ENCODE measurements at regions not wholly inside any gene's neighbourhood (a gene's known extent, or its start where the extent isn't known, plus 50 kb on each side); places are given as distances from the start of the nearest gene placed in this dataset.

DNA sequence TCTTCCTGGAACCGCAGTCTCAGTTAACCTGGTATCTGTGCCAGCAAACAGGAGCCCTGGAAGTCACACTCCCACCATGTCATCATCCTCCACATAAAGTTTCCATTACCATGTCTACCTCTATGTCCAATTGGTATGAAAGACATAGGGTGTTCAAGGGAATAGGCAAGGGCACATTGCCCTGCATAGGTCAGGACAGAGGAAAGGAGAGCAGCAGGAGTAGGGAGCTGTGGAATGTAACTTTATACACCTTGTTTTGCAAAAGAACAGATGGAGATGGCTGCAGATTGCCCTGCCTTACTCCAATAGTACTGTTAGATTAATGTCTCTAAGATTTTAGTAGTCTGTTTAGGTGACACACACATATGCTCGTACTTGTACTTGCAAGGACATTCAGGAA, 1056.4 kb downstream of the NTRK3 start:
- Histone ChIP-seq H3K27me3 (ENCODE audit: control insufficient read depth, insufficient read depth, low read length) (no peaks in the 10 kb centered on the region), H3K4me3 (ENCODE audit: low read depth, low read length) (no peak overlapping the region), H3K36me3 (ENCODE audit: control insufficient read depth, insufficient read depth, low read length) (no peaks in the 10 kb centered on the region)
- TF ChIP-seq, protein P1, sequence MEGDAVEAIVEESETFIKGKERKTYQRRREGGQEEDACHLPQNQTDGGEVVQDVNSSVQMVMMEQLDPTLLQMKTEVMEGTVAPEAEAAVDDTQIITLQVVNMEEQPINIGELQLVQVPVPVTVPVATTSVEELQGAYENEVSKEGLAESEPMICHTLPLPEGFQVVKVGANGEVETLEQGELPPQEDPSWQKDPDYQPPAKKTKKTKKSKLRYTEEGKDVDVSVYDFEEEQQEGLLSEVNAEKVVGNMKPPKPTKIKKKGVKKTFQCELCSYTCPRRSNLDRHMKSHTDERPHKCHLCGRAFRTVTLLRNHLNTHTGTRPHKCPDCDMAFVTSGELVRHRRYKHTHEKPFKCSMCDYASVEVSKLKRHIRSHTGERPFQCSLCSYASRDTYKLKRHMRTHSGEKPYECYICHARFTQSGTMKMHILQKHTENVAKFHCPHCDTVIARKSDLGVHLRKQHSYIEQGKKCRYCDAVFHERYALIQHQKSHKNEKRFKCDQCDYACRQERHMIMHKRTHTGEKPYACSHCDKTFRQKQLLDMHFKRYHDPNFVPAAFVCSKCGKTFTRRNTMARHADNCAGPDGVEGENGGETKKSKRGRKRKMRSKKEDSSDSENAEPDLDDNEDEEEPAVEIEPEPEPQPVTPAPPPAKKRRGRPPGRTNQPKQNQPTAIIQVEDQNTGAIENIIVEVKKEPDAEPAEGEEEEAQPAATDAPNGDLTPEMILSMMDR (IDR thresholded peaks at IDR 0.05; ENCODE audit: insufficient read depth, low read length, poor library complexity, severe bottlenecking), result no peak
- no peak for DNase-seq (ENCODE audit: low read depth)

DNA sequence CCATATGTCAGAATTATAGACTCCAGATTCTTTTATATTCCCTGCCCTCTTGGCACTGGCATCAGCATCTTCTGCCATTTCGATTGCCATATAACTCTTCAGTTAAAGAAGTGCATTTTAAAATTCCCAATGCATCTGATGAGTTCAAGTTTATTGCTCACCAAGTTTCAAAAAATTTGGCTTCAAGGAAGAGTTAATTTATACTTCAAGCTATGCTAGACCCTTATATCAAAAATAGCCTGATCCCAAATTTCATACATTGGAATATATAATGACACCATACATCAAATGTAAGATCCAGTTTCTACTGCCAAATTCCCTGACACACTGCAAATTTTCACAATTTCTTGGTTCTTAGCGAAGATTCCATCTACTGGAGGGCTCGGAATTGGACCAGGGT, 1058.6 kb downstream of the NTRK3 start:
- no peak for DNase-seq (ENCODE audit: low read depth)
- TF ChIP-seq, protein P1 (IDR thresholded peaks at IDR 0.05; ENCODE audit: insufficient read depth, low read length, poor library complexity, severe bottlenecking), result no peak
- no peak overlapping the region for H3K4me3 ChIP-seq (ENCODE audit: low read depth, low read length)
- H3K27me3 ChIP-seq (ENCODE audit: control insufficient read depth, insufficient read depth, low read length), result no peaks in the 10 kb centered on the region
- H3K36me3 ChIP-seq (ENCODE audit: control insufficient read depth, insufficient read depth, low read length), result no peaks in the 10 kb centered on the region

DNA sequence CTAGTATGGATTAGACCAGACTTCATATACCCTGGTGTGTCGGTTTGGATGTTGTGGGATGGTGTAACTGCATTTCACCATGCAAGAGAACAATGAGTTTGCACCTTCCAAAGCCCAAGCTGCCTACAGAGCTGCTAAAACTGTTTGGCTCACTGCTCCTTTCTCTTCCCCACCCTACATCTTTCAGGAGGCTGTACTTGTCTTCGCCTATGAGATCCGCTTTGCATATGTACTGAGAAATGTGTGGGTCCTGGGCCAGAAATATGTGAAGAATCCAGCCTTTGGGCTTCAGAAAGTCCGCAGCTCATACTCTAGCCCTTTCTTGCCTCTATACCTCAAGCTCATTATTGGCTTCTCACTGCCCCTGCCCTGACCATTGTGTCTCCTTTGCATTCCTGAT, 1060.0 kb downstream of the NTRK3 start:
- TF ChIP-seq, protein P1 (IDR thresholded peaks at IDR 0.05; ENCODE audit: insufficient read depth, low read length, poor library complexity, severe bottlenecking), result no peak
- H3K27me3 ChIP-seq (ENCODE audit: control insufficient read depth, insufficient read depth, low read length), result no peaks in the 10 kb centered on the region
- DNase-seq (ENCODE audit: low read depth), result no peak
- H3K36me3 ChIP-seq (ENCODE audit: control insufficient read depth, insufficient read depth, low read length), result no peaks in the 10 kb centered on the region
- no peak overlapping the region for H3K4me3 ChIP-seq (ENCODE audit: low read depth, low read length)

DNA sequence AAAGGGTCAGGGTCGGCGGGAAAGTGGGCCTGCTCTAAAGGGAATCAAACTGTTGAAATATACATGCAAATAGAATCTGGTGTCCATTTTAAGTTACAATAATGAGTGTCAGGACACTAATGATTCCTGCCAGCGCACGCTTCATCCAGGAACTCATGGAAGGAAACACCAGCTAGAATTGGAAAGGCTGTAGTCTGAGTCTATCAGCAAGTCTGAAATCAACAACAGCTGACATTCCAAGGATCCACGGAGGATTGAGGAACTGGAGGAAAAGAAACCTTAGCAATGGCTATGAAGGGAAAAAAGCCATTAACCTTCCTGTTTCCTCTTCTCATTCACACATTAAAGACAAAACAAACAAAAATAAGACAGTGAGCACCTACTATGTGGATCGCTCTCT, 1063.1 kb downstream of the NTRK3 start:
- no peak for DNase-seq (ENCODE audit: low read depth)
- TF ChIP-seq, protein P1 (IDR thresholded peaks at IDR 0.05; ENCODE audit: insufficient read depth, low read length, poor library complexity, severe bottlenecking), result no peak
- Histone ChIP-seq H3K36me3 (ENCODE audit: control insufficient read depth, insufficient read depth, low read length) (no peaks in the 10 kb centered on the region), H3K4me3 (ENCODE audit: low read depth, low read length) (no peak overlapping the region), H3K27me3 (ENCODE audit: control insufficient read depth, insufficient read depth, low read length) (no peaks in the 10 kb centered on the region)

DNA sequence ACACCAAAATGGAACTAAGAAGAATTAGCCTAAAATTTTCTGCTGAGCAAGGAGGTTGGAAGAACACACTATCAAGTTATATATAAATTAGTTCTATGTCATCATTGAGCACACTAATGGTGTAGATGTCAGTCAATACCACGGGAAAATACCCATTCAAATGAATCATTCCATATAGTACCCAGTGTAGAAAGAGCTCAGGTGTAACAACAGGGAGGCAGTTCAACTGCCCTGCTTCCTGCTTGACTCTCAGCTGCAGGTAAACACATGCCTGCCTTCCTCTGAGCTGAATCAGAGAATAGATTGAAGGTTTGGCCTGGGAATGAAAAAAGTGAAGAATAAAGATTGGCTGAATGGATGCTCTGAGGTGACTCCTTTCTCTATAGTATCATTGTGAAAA, 1088.0 kb downstream of the AGBL1 start:
- DNase-seq (ENCODE audit: low read depth), result no peak
- no peaks in the 10 kb centered on the region for H3K36me3 ChIP-seq (ENCODE audit: control insufficient read depth, insufficient read depth, low read length)
- H3K4me3 ChIP-seq (ENCODE audit: low read depth, low read length), result no peak overlapping the region
- TF ChIP-seq, protein P1 (IDR thresholded peaks at IDR 0.05; ENCODE audit: insufficient read depth, low read length, poor library complexity, severe bottlenecking), result no peak
- H3K27me3 ChIP-seq (ENCODE audit: control insufficient read depth, insufficient read depth, low read length), result no peaks in the 10 kb centered on the region

DNA sequence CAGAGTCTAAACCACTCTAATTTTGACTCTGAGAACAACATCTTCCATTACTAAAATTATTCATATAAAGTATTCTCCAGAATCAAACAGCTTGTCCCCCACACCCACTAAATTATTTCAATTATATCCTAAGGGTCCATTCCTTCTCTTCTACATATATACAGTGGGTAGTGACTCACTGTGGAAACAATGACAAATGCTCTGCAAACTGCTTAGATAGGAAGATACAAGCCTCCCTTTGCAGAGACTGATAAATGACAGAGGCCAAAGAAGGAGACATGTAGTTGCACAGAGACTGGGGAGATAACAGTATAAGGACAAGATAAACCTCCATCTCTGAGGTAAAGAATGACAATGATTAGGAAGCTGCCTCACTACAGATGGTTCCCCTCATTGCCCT, 1087.4 kb downstream of the AGBL1 start:
- Histone ChIP-seq H3K4me3 (ENCODE audit: low read depth, low read length) (no peak overlapping the region), H3K36me3 (ENCODE audit: control insufficient read depth, insufficient read depth, low read length) (no peaks in the 10 kb centered on the region), H3K27me3 (ENCODE audit: control insufficient read depth, insufficient read depth, low read length) (no peaks in the 10 kb centered on the region)
- no peak for DNase-seq (ENCODE audit: low read depth)
- TF ChIP-seq, protein P1 (IDR thresholded peaks at IDR 0.05; ENCODE audit: insufficient read depth, low read length, poor library complexity, severe bottlenecking), result no peak

Data from kidney epithelial cell (primary cell).